ENCODE measurements at regions not wholly inside any gene's neighbourhood (a gene's known extent, or its start where the extent isn't known, plus 50 kb on each side); places are given as distances from the start of the nearest gene placed in this dataset.

DNA sequence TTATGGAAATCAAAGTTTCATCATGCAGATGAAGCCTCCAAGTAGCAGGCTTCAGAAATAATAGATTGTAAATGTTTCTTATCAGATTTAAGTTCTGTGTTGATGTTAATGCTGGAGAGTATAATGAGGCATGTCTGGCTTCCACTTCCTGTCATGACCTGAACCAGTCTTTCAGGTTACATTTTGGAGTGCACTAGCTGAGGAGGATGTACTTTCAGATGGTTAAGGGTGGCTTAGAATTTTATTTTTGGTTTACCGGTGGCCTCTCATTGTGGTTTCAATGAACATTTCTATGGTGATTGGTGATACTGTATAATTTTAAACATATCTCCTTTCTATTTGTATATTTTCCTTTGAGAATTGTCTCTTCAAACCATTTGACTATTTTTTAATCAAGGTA is 890.4 kb downstream of the SH3BGRL start:
- TF ChIP-seq, protein P1, sequence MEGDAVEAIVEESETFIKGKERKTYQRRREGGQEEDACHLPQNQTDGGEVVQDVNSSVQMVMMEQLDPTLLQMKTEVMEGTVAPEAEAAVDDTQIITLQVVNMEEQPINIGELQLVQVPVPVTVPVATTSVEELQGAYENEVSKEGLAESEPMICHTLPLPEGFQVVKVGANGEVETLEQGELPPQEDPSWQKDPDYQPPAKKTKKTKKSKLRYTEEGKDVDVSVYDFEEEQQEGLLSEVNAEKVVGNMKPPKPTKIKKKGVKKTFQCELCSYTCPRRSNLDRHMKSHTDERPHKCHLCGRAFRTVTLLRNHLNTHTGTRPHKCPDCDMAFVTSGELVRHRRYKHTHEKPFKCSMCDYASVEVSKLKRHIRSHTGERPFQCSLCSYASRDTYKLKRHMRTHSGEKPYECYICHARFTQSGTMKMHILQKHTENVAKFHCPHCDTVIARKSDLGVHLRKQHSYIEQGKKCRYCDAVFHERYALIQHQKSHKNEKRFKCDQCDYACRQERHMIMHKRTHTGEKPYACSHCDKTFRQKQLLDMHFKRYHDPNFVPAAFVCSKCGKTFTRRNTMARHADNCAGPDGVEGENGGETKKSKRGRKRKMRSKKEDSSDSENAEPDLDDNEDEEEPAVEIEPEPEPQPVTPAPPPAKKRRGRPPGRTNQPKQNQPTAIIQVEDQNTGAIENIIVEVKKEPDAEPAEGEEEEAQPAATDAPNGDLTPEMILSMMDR (IDR thresholded peaks at IDR 0.05; ENCODE audit: insufficient read depth, low read length, severe bottlenecking): no peak
- H3K36me3 ChIP-seq (ENCODE audit: control insufficient read depth, insufficient read depth, low read length): no peaks in the 10 kb centered on the region
- DNase-seq (ENCODE audit: low read depth) (no peak), FAIRE-seq (no peak)
- no peaks in the 10 kb centered on the region for H3K27me3 ChIP-seq (ENCODE audit: control insufficient read depth, insufficient read depth, low read length)
- no peak overlapping the region for H3K4me3 ChIP-seq (ENCODE audit: low read depth, low read length)

DNA sequence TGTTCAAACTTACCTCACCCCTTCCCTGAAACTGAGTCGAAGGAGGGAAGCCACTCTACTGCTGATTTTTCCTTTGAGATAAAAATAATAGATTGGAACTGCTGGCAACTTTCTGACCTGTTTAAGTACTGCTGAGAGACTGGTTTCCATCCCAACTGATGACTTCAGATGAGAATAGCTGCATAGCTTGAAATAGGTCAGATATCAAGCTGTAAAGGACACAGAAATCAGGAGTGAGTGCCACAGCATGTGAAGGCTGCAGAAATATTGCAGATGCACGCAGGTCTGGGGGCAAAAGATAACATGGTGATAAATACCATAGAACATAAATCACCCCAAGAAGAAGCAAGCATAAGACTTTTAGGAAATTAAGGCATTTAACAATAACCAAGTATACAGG is 923.2 kb downstream of the SH3BGRL start:
- DNase-seq (ENCODE audit: low read depth) (no peak), FAIRE-seq (no peak)
- Histone ChIP-seq H3K27me3 (ENCODE audit: control insufficient read depth, insufficient read depth, low read length) (no peaks in the 10 kb centered on the region), H3K4me3 (ENCODE audit: low read depth, low read length) (no peak overlapping the region), H3K36me3 (ENCODE audit: control insufficient read depth, insufficient read depth, low read length) (no peaks in the 10 kb centered on the region)
- TF ChIP-seq, protein P1 (IDR thresholded peaks at IDR 0.05; ENCODE audit: insufficient read depth, low read length, severe bottlenecking): no peak

DNA sequence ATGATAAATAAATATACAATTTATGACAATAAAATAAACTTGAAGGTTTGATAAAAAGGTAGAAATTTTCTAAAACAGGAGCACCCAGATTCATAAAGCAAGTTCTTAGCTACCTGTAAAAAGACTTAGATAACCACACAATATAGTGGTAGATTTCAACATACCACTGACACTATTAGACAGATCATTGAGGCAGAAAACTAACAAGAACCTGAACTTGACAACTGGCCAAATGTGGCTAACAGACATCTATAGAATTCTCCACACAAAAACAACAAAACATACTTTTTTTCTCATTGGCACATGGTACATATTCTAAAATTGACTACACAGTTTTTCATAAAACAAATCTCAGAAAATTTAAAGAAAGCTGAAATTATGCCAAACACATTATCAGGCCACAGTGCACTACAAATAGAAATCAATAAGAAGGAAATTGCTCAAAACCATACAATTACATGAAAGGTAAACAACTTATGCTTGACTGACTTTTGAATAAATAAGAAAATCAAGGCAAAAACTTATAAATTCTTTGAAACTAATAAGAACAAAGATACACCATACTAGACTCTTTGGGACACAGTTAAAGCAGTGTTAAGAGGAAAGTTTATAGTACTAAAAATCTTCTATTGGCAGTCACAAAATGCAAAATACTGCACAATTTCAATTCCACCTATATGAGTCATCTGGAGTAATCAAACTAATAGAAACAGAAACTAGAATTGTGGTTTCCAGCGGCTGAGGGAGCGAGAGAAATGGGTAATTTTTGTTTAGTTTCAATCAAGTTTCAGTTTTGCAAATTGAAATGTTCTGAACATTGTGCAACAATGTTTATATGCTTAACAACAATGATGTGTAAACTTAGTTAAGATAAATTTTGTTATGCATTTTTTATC is 925.6 kb downstream of the SH3BGRL start:
- FAIRE-seq: no peak
- H3K4me3 ChIP-seq (ENCODE audit: low read depth, low read length): no peak overlapping the region
- TF ChIP-seq, protein P1 (IDR thresholded peaks at IDR 0.05; ENCODE audit: insufficient read depth, low read length, severe bottlenecking): no peak
- no peak for DNase-seq (ENCODE audit: low read depth)
- H3K36me3 ChIP-seq (ENCODE audit: control insufficient read depth, insufficient read depth, low read length): no peaks in the 10 kb centered on the region
- no peaks in the 10 kb centered on the region for H3K27me3 ChIP-seq (ENCODE audit: control insufficient read depth, insufficient read depth, low read length)

DNA sequence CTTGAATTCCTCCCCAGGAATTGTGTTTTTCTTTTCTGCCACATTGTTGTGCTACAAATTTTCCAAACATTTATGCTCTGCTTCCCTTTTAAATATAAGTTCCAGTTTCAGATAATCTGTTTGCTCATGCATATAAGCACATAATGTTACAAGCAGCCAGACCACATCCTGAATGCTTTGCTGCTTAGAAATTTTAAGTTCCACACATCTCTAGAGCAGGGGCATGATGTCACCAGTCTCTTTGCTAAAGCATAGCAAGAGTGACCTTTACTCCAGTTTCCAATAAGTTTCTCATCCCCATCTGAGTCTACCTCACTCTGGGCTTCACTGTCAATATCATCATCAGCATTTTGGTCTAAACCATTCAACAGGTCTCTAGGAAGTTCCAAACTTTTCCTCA is 932.5 kb downstream of the SH3BGRL start:
- Histone ChIP-seq H3K36me3 (ENCODE audit: control insufficient read depth, insufficient read depth, low read length) (no peaks in the 10 kb centered on the region), H3K27me3 (ENCODE audit: control insufficient read depth, insufficient read depth, low read length) (no peaks in the 10 kb centered on the region), H3K4me3 (ENCODE audit: low read depth, low read length) (no peak overlapping the region)
- TF ChIP-seq, protein P1 (IDR thresholded peaks at IDR 0.05; ENCODE audit: insufficient read depth, low read length, severe bottlenecking): no peak
- FAIRE-seq (no peak), DNase-seq (ENCODE audit: low read depth) (peak; percentile 1)

DNA sequence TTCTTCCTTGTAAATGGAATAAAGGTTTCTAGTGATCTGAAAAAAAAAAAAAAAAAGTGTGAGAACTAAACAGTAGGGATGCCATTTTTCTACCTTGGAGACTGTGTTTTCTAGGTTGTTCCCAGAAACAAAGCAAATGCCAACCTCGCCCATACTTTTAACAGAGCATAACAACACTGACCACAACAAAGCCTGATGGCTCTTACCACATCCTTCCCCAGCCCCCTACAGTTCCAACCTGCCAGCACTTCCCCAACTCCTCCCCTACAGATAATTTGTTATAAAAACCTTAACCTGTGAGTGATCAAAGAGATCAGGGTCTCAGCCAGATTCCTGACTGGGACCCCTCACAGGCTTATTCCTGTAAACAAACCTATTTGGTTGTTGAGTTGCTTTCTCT is 940.0 kb downstream of the SH3BGRL start:
- FAIRE-seq: no peak
- TF ChIP-seq, protein P1 (IDR thresholded peaks at IDR 0.05; ENCODE audit: insufficient read depth, low read length, severe bottlenecking): no peak
- no peak for DNase-seq (ENCODE audit: low read depth)
- H3K36me3 ChIP-seq (ENCODE audit: control insufficient read depth, insufficient read depth, low read length): no peaks in the 10 kb centered on the region
- no peak overlapping the region for H3K4me3 ChIP-seq (ENCODE audit: low read depth, low read length)
- H3K27me3 ChIP-seq (ENCODE audit: control insufficient read depth, insufficient read depth, low read length): no peaks in the 10 kb centered on the region

DNA sequence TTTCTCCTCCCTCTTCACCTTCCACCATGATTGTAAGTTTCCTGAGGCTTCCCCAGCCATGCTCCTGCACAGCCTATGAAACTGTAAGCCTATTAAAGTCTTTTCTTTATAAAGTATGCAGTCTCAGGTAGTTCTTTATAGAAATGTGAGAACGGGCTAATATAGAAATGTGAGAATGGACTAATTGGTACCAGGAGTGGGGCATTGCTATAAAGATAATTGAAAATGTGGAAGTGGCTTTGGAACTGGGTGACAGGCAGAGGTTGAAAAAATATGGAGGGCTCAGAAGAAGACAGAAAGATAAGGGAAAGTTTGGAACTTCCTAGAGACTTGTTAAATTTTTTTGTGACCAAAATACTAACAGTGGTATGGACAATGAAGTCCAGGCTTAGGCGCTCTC is 959.3 kb downstream of the SH3BGRL start:
- Histone ChIP-seq H3K27me3 (ENCODE audit: control insufficient read depth, insufficient read depth, low read length) (no peaks in the 10 kb centered on the region), H3K4me3 (ENCODE audit: low read depth, low read length) (no peak overlapping the region), H3K36me3 (ENCODE audit: control insufficient read depth, insufficient read depth, low read length) (no peaks in the 10 kb centered on the region)
- DNase-seq (ENCODE audit: low read depth): no peak
- TF ChIP-seq, protein P1 (IDR thresholded peaks at IDR 0.05; ENCODE audit: insufficient read depth, low read length, severe bottlenecking): no peak
- no peak for FAIRE-seq

All from bronchial epithelial cell (primary cell).